GM12872 (cell line): ENCODE measurements at regions not wholly inside any gene's neighbourhood (a gene's known extent, or its start where the extent isn't known, plus 50 kb on each side); places are given as distances from the start of the nearest gene placed in this dataset.

ENCODE experiments used
- CTCF ChIP-seq: IDR thresholded peaks from 3 replicates; pipeline ENCODE4 v1.5.1; 2011; ENCODE audit warnings: low read depth, mild to moderate bottlenecking, low read length, moderate library complexity; ENCODE audit not compliant: insufficient read depth

- no peak for TF ChIP-seq CTCF
These were observed 72.5 kb downstream of the WSB1 start for GRCh38 chr17:27366437-27366836.

- TF ChIP-seq CTCF = no peak
These were observed 73.4 kb downstream of the WSB1 start for GRCh38 chr17:27367121-27367981.

- TF ChIP-seq CTCF = no peak
These were observed 74.4 kb downstream of the WSB1 start for GRCh38 chr17:27368151-27368795.

- TF ChIP-seq CTCF = no peak
These were observed 75.1 kb downstream of the WSB1 start for GRCh38 chr17:27368980-27369379.

- no peak for TF ChIP-seq CTCF
These were observed 76.9 kb downstream of the WSB1 start for GRCh38 chr17:27370776-27371175.

GRCh38 chr17:27376637-27377547, 79.4 kb upstream of the KSR1 start:
- no peak for TF ChIP-seq CTCF
